Forelimb muscle (tissue), 1 donor: ENCODE measurements at regions not wholly inside any gene's neighbourhood (a gene's known extent, or its start where the extent isn't known, plus 50 kb on each side); places are given as distances from the start of the nearest gene placed in this dataset.

Experiments
- DNase-seq: peaks from one replicate; pipeline ENCODE4 v3.0.0-alpha.2; 2013; ENCODE audit warnings: low read depth

GRCh38 chr10:21264271-21264670 lies 261.2 kb downstream of the SKIDA1 start:
- DNase-seq = no peak

GRCh38 chr10:21263839-21264238 lies 261.6 kb downstream of the SKIDA1 start:
- DNase-seq = no peak

- DNase-seq = no peak
These were observed 262.1 kb downstream of the SKIDA1 start for GRCh38 chr10:21263263-21263803.

DNA sequence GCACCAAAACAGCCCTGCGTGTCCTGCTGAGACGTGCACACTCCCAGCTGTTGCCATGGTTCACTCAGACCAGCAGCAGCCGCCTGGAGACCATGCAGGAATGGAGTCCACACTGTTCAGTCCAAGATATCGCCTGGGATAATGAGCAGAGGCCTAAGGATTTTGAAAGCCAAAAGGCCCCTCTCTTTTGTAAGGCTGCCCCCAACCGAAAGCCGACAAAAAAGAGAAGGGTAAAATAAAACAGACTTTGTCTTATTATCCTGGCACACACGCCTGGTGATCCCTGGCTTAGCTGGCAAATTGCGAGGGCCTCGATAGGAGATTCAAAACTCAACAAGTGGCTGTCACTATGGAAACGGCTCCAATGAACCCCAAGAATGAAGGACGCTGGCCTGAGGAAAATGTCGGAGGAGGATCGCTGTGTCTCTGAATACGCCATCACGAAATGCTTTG lies 263.6 kb downstream of the SKIDA1 start:
- no peak for DNase-seq

DNA sequence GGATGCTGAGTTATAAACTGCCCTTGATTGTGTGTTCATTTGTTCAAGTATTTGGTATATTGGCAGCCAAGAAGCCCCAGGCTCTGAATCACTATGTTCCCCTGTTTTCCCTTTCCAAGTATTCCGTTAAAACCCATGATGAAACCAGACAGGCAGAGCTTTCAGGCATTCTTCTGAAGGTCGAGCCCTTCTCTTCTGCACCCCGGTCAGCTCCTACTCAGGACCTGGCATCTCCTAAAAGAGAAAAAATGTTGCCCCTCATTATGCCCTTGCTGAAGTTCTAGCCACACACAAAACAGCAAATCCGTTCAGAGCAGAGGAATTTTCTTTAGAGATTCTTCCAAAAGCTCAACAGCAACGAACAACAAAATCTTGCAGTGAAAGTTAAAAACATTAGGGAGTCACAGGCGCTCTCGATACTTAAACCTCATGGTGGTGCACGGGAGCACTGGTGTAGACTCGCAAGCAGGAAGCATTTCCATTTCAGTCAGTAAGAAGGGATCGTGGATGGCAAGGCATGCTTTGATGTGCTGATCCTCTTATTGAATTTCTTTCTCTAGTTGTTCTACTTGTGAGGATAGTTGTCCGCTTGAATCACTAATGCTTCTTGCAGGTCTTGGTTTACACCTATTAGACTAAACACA lies 264.9 kb downstream of the SKIDA1 start:
- DNase-seq = no peak

DNA sequence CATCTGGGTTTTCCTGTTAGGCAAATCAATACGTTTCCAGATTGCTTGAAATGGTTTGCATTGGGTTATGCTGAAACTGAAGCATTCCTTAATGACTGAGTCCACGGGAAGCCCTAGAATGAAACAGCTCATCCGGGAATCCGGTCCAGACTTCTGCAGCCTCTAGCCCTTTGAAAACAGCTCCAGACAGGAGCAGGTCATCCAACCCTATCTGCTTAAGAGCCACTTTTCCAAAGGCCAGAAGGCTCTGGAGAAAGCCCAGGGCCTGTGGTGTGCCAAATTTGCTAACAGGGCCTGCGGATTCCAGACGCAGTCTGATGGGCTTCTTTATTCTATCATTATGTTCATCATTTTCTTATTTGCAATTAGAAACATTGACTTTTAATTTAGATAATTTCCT lies 265.4 kb downstream of the SKIDA1 start:
- no peak for DNase-seq

- DNase-seq = no peak
These were observed 267.6 kb downstream of the SKIDA1 start for GRCh38 chr10:21257919-21258318.

DNA sequence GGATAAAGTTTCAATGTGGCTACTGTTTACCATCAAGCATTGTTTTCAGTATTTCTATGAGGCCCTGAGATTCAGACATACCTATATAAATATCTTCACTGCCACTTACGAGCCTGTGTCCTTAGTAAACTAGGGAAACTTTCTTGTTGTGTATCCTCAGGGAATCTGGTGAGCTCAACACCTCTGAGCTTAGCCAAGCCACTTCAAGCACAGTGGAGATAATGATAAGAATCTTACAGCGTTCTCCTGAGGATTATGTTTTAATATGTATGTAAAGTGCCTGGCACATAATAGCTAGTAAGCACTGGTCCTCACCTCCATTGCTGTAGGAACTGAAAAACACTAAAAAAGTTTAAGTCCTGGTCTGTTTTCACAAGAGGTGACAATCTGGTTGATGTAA lies 268.3 kb downstream of the SKIDA1 start:
- DNase-seq = no peak

- no peak for DNase-seq
These were observed 276.0 kb downstream of the SKIDA1 start for GRCh38 chr10:21249435-21249834.

GRCh38 chr10:21247592-21247991 lies 277.9 kb downstream of the SKIDA1 start:
- no peak for DNase-seq

- DNase-seq = no peak
These were observed 279.3 kb downstream of the SKIDA1 start for GRCh38 chr10:21246178-21246577.

DNA sequence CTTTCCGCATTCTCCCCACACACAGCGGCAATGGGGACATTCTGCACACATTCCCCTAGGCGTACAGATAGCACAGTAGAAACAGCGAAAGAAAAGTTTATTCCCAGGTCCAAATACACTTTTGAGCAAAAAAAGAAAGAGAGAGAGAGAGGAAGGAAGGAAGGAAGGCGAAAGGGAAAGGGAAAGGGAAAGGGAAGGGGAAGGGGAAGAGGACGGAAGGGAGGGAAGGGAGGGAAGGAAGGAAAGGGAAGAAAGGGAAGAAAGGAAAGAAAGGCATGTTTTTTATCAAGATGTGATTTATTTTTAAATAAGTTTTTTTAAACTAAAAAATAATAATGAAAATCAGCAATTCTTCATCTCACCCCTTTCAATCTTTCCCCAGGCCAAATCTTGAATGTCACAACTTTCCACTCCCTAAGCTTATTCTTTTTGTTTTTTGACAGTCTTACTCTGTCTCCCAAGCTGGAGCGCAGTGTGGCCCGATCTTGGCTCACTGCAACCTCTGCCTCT lies 281.7 kb downstream of the SKIDA1 start:
- DNase-seq = no peak

DNA sequence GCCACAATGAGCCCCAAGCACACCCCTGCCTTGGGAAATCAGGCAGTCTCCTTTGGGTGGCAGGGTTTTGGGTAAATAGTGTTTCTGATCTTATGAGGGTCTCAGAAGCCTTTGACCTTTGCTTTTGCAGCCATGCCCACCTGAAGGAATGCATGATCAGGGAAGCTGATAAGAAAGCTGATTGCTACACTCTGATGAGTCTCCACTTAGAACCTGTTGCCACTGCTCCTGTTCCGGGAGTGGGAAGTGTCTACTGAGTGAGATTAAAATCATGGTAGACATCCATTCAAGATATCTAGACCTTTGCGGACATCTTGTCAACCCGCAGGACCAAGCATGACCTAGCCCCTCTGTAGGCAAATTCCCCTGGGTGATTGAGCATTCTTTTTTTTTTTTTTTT lies 282.6 kb downstream of the SKIDA1 start:
- no peak for DNase-seq

DNA sequence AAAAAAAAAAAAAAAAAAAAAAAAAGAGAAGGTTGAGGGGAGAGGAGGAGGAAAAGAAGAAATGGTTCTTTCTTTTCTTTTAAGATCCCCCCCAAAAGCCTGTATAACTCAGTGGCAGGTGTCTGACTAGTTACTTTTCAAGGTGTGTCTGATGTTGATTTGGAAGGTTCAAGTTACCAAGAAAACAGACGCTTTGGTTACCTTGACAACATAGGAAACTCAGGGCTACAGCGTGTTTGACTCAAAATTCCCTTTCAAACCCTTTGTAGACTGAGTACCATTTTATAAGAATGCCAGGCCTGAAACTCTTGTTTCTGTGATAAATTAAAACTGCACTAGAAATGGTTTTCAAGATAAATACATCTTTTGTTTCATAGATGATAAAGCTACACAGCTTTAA lies 286.8 kb downstream of the SKIDA1 start:
- DNase-seq = no peak

GRCh38 chr10:21238044-21238443 lies 287.4 kb downstream of the SKIDA1 start:
- no peak for DNase-seq

DNA sequence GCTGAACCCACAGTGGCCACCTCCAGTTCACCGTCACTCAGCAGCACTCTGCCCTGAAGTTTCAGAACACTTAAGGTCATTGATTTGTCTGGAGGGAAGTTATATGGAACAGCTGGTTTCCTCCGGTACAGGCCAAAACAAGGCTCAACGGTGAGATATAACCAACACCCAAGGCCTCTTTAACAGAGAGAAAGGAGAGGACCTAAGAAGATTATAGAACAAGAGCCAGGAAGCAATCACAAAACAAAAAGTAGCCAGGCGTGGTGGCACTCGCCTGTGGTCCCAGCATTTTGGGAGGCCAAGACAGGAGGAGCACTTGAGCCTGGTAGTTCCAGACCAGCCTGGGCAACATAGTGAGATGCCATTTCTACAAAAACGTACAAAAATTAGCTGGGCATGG lies 290.7 kb downstream of the SKIDA1 start:
- DNase-seq = no peak

- no peak for DNase-seq
These were observed 295.3 kb downstream of the SKIDA1 start for GRCh38 chr10:21230219-21230618.

GRCh38 chr10:21217748-21218367 lies 307.6 kb downstream of the SKIDA1 start:
- no peak for DNase-seq

DNA sequence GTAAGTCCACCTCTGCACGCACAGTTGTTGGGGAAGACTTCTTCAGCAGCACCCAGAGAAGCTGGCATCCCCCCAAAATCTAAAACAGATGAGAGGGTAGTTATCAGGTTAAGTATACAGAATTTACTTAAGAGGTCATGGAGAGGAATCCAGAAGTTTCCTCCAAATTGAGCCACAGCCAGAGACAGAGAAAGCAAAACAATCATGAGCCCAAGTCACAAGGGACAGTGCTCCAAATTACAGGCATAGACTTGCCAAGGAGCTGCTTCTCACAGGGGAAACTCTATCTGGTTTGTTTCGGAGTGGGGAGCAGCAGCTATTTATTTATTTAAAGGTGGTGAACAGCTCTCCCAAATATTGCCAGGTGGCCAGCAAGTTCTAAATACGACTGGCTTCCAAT lies 308.4 kb downstream of the SKIDA1 start:
- DNase-seq = no peak

DNA sequence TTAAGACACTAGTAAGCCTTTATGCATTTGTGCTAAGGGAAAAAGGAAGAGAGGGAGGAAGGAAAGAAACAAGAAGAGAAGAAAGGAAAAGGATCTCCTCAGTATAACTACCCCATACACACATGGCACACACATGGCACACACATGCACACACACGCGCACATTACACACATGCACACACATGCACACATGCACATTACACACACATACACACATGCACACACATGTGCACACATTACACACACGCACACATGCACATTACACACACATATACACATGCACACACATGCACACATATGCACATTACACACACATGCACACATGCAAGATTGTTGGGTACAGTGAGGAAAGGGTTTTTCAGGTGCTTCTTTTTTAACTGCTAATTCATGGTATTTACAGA lies 311.2 kb downstream of the SKIDA1 start:
- no peak for DNase-seq

- DNase-seq = no peak
These were observed 312.1 kb downstream of the SKIDA1 start for GRCh38 chr10:21213381-21213780.

GRCh38 chr10:21212912-21213311 lies 312.6 kb downstream of the SKIDA1 start:
- DNase-seq = no peak

- no peak for DNase-seq
These were observed 313.1 kb downstream of the SKIDA1 start for GRCh38 chr10:21212348-21212747.
